SK-N-SH (cell line): ENCODE measurements at regions not wholly inside any gene's neighbourhood (a gene's known extent, or its start where the extent isn't known, plus 50 kb on each side); places are given as distances from the start of the nearest gene placed in this dataset.

ENCODE experiments used
- CTCF ChIA-PET: fragments of 300-600, 350-600 bp; formaldehyde crosslinking; extraction: SDS; loops from one replicate; lab custom pipeline; 2021; lab: Yijun Ruan, JAX
- POLR2A ChIA-PET: fragments of 350-600 bp; sonication (Branson Sonifier 250); formaldehyde crosslinking; extraction: SDS; loops from one replicate; lab custom pipeline; 2020; ENCODE audit warnings: antibody characterized with exemption, inconsistent platforms; lab: Yijun Ruan, JAX
- DNase-seq: peaks from one replicate; pipeline ENCODE4 v3.0.0; 2012
- H2AFZ ChIP-seq: fragments of 200-600 bp; sonication (generic); 2 replicates; pipeline ENCODE4 v1.8.1; 2016; ENCODE audit warnings: antibody characterized with exemption, mild to moderate bottlenecking, low read depth
- H3F3A ChIP-seq: fragments of 200-600 bp; sonication (generic); replicated peaks from 2 replicates; pipeline ENCODE3; 2016; ENCODE audit warnings: antibody characterized with exemption, mild to moderate bottlenecking; ENCODE audit not compliant: insufficient read depth
- H3K27ac ChIP-seq, 2 experiments: fragments of 200-500 bp in 1 of 2; fragments of 200-600 bp in 1 of 2; sonication (Bioruptor generic) in 1 of 2; sonication (generic), shearing (Covaris generic) in 1 of 2; 2 replicates each; pipeline versions ENCODE4 v1.5.1 to v1.6.1; 2014 to 2016; ENCODE audit warnings: low read depth in 2 of 2, inconsistent platforms in 1 of 2, low read length in 1 of 2, mild to moderate bottlenecking in 1 of 2, mixed read lengths in 1 of 2
- H3K27me3 ChIP-seq: fragments of 200-600 bp; sonication (generic), shearing (Covaris generic); 2 replicates; pipeline ENCODE4 v1.6.1; 2016; ENCODE audit warnings: mixed run types; ENCODE audit not compliant: insufficient read depth
- H3K36me3 ChIP-seq, 2 experiments: fragments of 200-500 bp in 1 of 2; fragments of 200-600 bp in 1 of 2; sonication (Bioruptor generic) in 1 of 2; sonication (generic) in 1 of 2; replicated peaks in 1 of 2; 2 replicates each; pipeline versions ENCODE3 to v1.5.1; 2014 to 2016; ENCODE audit warnings: low read length in 1 of 2, mild to moderate bottlenecking in 1 of 2; ENCODE audit not compliant: insufficient read depth in 2 of 2, control insufficient read depth in 1 of 2
- H3K4me1 ChIP-seq, 2 experiments: fragments of 200-500 bp in 1 of 2; fragments of 200-600 bp in 1 of 2; sonication (Bioruptor generic) in 1 of 2; sonication (generic), shearing (Covaris generic) in 1 of 2; 2 replicates each; pipeline versions ENCODE4 v1.5.1 to v1.6.1; 2014 to 2016; ENCODE audit warnings: low read depth in 1 of 2, low read length in 1 of 2, mixed run types in 1 of 2; ENCODE audit not compliant: insufficient read depth in 2 of 2, control insufficient read depth in 1 of 2
- H3K4me2 ChIP-seq: fragments of 200-600 bp; sonication (generic), shearing (Covaris generic); 2 replicates; pipeline ENCODE4 v1.6.1; 2017; ENCODE audit warnings: mixed run types
- H3K4me3 ChIP-seq, 2 experiments: fragments of 200-500 bp in 1 of 2; fragments of 200-600 bp in 1 of 2; sonication (Bioruptor generic) in 1 of 2; sonication (generic), shearing (Covaris generic) in 1 of 2; 2 replicates each; pipeline versions ENCODE4 v1.5.1 to v1.8.1; 2014 to 2016; ENCODE audit warnings: low read depth in 2 of 2, inconsistent platforms in 1 of 2, low read length in 1 of 2, mild to moderate bottlenecking in 1 of 2, mixed read lengths in 1 of 2, moderate library complexity in 1 of 2
- H3K79me2 ChIP-seq: fragments of 200-600 bp; sonication (generic); 2 replicates; pipeline ENCODE4 v1.8.1; 2017; ENCODE audit warnings: mild to moderate bottlenecking; ENCODE audit not compliant: insufficient read depth
- H3K9ac ChIP-seq: fragments of 200-600 bp; sonication (generic); 2 replicates; pipeline ENCODE4 v1.6.1; 2017; ENCODE audit warnings: mixed run types
- H3K9me2 ChIP-seq: fragments of 200-600 bp; sonication (generic); 2 replicates; pipeline ENCODE4 v1.6.1; 2017; ENCODE audit warnings: mixed run types
- H3K9me3 ChIP-seq: fragments of 200-600 bp; sonication (generic); 2 replicates; pipeline ENCODE4 v1.6.1; 2017; ENCODE audit warnings: mixed run types, mild to moderate bottlenecking, moderate library complexity
- H4K20me1 ChIP-seq: fragments of 200-600 bp; sonication (generic); 2 replicates; pipeline ENCODE4 v1.6.1; 2017; ENCODE audit warnings: mild to moderate bottlenecking, mixed run types; ENCODE audit not compliant: insufficient read depth
- CHD2 ChIP-seq: fragments of 150-350 bp; IDR thresholded peaks from 2 replicates; pipeline ENCODE4 v1.6.1; 2018; ENCODE audit warnings: low read length; ENCODE audit not compliant: partially characterized antibody
- FOXM1 ChIP-seq: IDR thresholded peaks from 2 replicates; pipeline ENCODE4 v1.4.0; 2012; ENCODE audit warnings: low read depth, mild to moderate bottlenecking
- GABPA ChIP-seq: IDR thresholded peaks from 2 replicates; pipeline ENCODE4 v1.4.0; 2012; ENCODE audit warnings: low read depth, mild to moderate bottlenecking
- JUND ChIP-seq: IDR thresholded peaks from 2 replicates; pipeline ENCODE4 v1.4.0; 2012
- RFX5 ChIP-seq: IDR thresholded peaks from 2 replicates; pipeline ENCODE4 v1.6.1; 2012; ENCODE audit warnings: mild to moderate bottlenecking, improper control_type of control experiment, low read length
- SIN3A ChIP-seq: IDR thresholded peaks from 2 replicates; pipeline ENCODE4 v1.6.1; 2012; ENCODE audit warnings: low read depth, mild to moderate bottlenecking, low read length, moderate library complexity, borderline replicate concordance
- TAF1 ChIP-seq: IDR thresholded peaks from 2 replicates; pipeline ENCODE4 v1.6.1; 2012; ENCODE audit warnings: low read depth, mild to moderate bottlenecking, low read length, moderate library complexity, borderline replicate concordance
- WGBS: methylation state at CpG from one replicate; pipeline ENCODE4 v1.1.6; 2017; ENCODE audit warnings: low lambda C conversion rate; 5-methylcytosine and 5-hydroxymethylcytosine counted together
- TF ChIP-seq, protein P1 (sequence below): IDR thresholded peaks from 2 replicates; pipeline ENCODE4; 2012
- TF ChIP-seq, protein P2 (sequence below): fragments of 150-350 bp; IDR thresholded peaks from 2 replicates; pipeline ENCODE4 v1.6.1; 2017; ENCODE audit warnings: antibody characterized with exemption, low read length, low read depth, borderline replicate concordance
- TF ChIP-seq, protein P3 (sequence below): fragments of 200-600 bp; sonication (generic); IDR thresholded peaks from 2 replicates; pipeline ENCODE4 v1.6.1; 2017; ENCODE audit warnings: antibody characterized with exemption, mild to moderate bottlenecking, moderate library complexity
- TF ChIP-seq, protein P4 (sequence below): IDR thresholded peaks from 2 replicates; pipeline ENCODE4 v1.6.1; 2012; ENCODE audit warnings: mild to moderate bottlenecking, low read depth, low read length, moderate library complexity
- TF ChIP-seq, protein P5 (sequence below): fragments of 150-350 bp; IDR thresholded peaks from 2 replicates; pipeline ENCODE4 v1.6.1; 2016; ENCODE audit warnings: mild to moderate bottlenecking, low read depth, low read length
- TF ChIP-seq, protein P6 (sequence below): IDR thresholded peaks from 2 replicates; pipeline ENCODE4 v1.4.0; 2012; ENCODE audit warnings: low read depth
- TF ChIP-seq, protein P7 (sequence below): IDR thresholded peaks from 2 replicates; pipeline ENCODE4 v1.4.0; 2012; ENCODE audit warnings: low read depth, borderline replicate concordance

DNA sequence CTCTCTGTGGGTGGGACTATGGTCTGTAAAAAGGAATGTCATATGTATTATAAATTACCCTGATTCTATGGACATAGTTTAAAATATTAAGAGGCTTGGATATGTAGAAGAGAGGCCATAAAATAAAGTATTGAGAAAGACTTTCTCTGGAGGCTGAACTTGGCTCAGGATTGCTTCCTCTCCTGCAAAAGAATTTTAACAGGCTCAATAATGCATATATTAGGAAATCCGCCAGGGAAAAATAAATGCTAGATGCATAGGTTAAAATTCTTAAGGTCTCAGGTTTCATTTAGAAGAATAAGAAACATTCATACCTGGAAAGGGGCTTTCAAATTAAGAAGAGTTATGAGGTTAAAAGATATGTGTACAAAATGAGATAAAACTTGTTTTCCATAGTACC, 424.3 kb downstream of the ARAP2 start:
- Histone ChIP-seq H3K27ac (no peak overlapping the region), H3K36me3 (no peaks in the 10 kb centered on the region), H2AFZ (no peak overlapping the region), H3K9ac (no peak overlapping the region), H3F3A (no peaks in the 10 kb centered on the region), H3K9me2 (no peaks in the 10 kb centered on the region), H3K27me3 (no peaks in the 10 kb centered on the region), H3K79me2 (no peaks in the 10 kb centered on the region), H3K4me3 (no peak overlapping the region), H4K20me1 (no peaks in the 10 kb centered on the region), H3K9me3 (no peaks in the 10 kb centered on the region), H3K4me2 (no peak overlapping the region), H3K4me1 (no peaks in the 10 kb centered on the region)
- 15% methylated on average over 1 of the region's 1 CpG for WGBS
- TF ChIP-seq, protein P1, sequence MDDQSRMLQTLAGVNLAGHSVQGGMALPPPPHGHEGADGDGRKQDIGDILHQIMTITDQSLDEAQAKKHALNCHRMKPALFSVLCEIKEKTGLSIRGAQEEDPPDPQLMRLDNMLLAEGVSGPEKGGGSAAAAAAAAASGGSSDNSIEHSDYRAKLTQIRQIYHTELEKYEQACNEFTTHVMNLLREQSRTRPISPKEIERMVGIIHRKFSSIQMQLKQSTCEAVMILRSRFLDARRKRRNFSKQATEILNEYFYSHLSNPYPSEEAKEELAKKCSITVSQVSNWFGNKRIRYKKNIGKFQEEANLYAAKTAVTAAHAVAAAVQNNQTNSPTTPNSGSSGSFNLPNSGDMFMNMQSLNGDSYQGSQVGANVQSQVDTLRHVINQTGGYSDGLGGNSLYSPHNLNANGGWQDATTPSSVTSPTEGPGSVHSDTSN, result no peak
- ChIA-PET POLR2A (no interaction called here), CTCF (no interaction called here)
- DNase-seq, result no peak

DNA sequence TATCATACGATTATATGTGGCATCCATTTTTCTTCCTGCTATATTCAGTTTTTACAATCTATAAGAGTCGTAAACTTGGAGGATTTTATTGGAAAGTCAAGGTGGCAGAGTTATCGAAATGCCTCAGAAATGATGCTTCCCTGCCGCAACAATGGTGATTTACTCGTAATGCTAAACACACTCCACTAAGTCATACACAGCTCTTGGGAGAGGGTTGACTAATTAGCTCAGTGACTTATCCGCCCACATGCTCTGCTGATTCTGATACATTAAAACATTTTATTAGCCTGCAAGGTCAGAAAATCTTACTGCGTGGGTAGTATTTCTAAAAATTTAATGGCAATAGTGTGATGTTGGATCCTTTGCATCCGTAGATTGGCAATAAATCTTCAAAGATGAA, 420.1 kb downstream of the ARAP2 start:
- POLR2A ChIA-PET, result no interaction called here
- H3K9me3 ChIP-seq, result no peaks in the 10 kb centered on the region
- TF ChIP-seq, protein P1, result no peak
- TF ChIP-seq, protein P2, sequence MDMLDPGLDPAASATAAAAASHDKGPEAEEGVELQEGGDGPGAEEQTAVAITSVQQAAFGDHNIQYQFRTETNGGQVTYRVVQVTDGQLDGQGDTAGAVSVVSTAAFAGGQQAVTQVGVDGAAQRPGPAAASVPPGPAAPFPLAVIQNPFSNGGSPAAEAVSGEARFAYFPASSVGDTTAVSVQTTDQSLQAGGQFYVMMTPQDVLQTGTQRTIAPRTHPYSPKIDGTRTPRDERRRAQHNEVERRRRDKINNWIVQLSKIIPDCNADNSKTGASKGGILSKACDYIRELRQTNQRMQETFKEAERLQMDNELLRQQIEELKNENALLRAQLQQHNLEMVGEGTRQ, result no peak
- TF ChIP-seq, protein P3, sequence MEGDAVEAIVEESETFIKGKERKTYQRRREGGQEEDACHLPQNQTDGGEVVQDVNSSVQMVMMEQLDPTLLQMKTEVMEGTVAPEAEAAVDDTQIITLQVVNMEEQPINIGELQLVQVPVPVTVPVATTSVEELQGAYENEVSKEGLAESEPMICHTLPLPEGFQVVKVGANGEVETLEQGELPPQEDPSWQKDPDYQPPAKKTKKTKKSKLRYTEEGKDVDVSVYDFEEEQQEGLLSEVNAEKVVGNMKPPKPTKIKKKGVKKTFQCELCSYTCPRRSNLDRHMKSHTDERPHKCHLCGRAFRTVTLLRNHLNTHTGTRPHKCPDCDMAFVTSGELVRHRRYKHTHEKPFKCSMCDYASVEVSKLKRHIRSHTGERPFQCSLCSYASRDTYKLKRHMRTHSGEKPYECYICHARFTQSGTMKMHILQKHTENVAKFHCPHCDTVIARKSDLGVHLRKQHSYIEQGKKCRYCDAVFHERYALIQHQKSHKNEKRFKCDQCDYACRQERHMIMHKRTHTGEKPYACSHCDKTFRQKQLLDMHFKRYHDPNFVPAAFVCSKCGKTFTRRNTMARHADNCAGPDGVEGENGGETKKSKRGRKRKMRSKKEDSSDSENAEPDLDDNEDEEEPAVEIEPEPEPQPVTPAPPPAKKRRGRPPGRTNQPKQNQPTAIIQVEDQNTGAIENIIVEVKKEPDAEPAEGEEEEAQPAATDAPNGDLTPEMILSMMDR, result no peak
- TF ChIP-seq JUND (no peak), SIN3A (no peak), GABPA (no peak), TAF1 (no peak), RFX5 (no peak), FOXM1 (no peak), CHD2 (no peak)
- TF ChIP-seq, protein P4, sequence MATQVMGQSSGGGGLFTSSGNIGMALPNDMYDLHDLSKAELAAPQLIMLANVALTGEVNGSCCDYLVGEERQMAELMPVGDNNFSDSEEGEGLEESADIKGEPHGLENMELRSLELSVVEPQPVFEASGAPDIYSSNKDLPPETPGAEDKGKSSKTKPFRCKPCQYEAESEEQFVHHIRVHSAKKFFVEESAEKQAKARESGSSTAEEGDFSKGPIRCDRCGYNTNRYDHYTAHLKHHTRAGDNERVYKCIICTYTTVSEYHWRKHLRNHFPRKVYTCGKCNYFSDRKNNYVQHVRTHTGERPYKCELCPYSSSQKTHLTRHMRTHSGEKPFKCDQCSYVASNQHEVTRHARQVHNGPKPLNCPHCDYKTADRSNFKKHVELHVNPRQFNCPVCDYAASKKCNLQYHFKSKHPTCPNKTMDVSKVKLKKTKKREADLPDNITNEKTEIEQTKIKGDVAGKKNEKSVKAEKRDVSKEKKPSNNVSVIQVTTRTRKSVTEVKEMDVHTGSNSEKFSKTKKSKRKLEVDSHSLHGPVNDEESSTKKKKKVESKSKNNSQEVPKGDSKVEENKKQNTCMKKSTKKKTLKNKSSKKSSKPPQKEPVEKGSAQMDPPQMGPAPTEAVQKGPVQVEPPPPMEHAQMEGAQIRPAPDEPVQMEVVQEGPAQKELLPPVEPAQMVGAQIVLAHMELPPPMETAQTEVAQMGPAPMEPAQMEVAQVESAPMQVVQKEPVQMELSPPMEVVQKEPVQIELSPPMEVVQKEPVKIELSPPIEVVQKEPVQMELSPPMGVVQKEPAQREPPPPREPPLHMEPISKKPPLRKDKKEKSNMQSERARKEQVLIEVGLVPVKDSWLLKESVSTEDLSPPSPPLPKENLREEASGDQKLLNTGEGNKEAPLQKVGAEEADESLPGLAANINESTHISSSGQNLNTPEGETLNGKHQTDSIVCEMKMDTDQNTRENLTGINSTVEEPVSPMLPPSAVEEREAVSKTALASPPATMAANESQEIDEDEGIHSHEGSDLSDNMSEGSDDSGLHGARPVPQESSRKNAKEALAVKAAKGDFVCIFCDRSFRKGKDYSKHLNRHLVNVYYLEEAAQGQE, result no peak
- TF ChIP-seq, protein P5, sequence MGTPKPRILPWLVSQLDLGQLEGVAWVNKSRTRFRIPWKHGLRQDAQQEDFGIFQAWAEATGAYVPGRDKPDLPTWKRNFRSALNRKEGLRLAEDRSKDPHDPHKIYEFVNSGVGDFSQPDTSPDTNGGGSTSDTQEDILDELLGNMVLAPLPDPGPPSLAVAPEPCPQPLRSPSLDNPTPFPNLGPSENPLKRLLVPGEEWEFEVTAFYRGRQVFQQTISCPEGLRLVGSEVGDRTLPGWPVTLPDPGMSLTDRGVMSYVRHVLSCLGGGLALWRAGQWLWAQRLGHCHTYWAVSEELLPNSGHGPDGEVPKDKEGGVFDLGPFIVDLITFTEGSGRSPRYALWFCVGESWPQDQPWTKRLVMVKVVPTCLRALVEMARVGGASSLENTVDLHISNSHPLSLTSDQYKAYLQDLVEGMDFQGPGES, result no peak
- TF ChIP-seq, protein P6, sequence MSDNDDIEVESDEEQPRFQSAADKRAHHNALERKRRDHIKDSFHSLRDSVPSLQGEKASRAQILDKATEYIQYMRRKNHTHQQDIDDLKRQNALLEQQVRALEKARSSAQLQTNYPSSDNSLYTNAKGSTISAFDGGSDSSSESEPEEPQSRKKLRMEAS, result no peak
- TF ChIP-seq, protein P7, sequence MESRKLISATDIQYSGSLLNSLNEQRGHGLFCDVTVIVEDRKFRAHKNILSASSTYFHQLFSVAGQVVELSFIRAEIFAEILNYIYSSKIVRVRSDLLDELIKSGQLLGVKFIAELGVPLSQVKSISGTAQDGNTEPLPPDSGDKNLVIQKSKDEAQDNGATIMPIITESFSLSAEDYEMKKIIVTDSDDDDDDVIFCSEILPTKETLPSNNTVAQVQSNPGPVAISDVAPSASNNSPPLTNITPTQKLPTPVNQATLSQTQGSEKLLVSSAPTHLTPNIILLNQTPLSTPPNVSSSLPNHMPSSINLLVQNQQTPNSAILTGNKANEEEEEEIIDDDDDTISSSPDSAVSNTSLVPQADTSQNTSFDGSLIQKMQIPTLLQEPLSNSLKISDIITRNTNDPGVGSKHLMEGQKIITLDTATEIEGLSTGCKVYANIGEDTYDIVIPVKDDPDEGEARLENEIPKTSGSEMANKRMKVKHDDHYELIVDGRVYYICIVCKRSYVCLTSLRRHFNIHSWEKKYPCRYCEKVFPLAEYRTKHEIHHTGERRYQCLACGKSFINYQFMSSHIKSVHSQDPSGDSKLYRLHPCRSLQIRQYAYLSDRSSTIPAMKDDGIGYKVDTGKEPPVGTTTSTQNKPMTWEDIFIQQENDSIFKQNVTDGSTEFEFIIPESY, result no peak
- TF ChIP-seq, all 33 proteins: peak for 0

More for the DNA sequence above, 420.1 kb downstream of the ARAP2 start:
- DNase-seq, result no peak
- H3K27me3 ChIP-seq, result no peaks in the 10 kb centered on the region
- H3K9me2 ChIP-seq, result no peaks in the 10 kb centered on the region
- no peak overlapping the region for H3K4me2 ChIP-seq
- no peaks in the 10 kb centered on the region for H3K4me1 ChIP-seq
- no peaks in the 10 kb centered on the region for H3K79me2 ChIP-seq
- H3K27ac ChIP-seq, result no peak overlapping the region
- H3F3A ChIP-seq, result no peaks in the 10 kb centered on the region
- H3K4me3 ChIP-seq, result no peak overlapping the region
- CTCF ChIA-PET, result no interaction called here
- 25% methylated on average over 8 of the region's 8 CpGs for WGBS
- no peaks in the 10 kb centered on the region for H3K36me3 ChIP-seq
- no peak overlapping the region for H2AFZ ChIP-seq
- no peak overlapping the region for H3K9ac ChIP-seq
- H4K20me1 ChIP-seq, result no peaks in the 10 kb centered on the region
